ENCODE measurements at regions not wholly inside any gene's neighbourhood (a gene's known extent, or its start where the extent isn't known, plus 50 kb on each side); places are given as distances from the start of the nearest gene placed in this dataset.
"Not testable (repeated sequence)": the region's sequence is repeated elsewhere in the genome, so short reads cannot be mapped to it uniquely, and the experiment has no call there.

DNA sequence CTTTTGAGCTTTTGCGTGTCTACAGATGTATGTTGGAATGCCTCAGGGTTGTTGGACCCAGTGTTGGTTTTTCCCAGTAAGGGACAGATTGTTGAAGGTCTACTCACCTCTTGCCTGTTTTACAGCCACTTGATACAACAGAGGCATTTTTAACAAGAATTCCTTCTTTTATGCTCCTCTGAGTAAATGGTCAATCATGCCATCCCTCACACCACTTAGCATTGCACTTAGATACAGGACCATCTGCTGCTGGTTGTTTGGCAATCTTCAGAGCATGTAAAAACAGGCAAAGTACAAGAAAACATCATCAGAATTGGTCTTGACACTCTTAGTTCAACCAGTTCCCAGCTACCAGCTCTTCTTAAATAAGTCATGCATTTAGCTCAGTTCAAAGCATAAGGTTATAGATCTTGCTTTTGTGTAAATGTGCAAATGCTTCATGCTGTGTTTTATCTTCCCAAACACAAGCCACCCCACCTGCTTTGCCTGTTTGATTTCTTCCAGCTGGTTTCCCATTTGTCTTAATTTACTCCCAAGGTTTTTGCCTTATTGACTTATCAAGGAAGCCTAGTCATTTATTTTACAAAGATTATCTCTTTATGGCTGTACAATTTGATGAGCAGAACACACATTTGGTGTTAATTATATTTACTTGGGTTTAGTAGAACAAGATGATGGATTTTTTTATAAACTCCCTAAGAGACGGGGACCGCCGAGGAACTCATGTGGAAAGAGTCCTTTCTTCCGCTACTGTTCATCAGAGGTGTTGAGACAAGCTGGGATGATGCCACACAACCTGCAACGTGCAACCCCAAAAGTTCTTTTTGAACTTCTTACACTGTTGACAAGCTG is 136.6 kb downstream of the AHR start:
- no peak for ATAC-seq
- intact Hi-C loops (cut with micrococcal nuclease) = no loop called here
- DNase-seq = no peak

DNA sequence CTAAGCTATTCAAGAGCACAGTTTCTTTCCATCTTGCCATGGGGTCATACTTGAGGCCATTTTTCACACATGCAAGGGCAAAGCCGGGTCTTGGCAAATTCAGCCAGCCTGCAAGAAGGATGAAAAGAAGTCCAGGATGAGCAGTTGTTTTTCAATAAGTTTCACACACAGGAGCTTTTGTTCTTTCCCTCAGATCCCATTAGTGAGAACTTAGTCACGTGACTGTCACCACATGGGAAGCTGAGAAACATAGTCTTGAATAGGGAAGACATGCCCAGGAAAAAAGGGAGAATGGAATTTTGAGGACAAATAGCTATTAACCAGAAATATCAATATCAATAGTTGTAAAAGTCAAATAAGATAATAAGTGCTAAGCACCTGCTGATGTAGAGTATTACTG is 137.7 kb downstream of the AHR start:
- intact Hi-C loops (cut with micrococcal nuclease) = no loop called here
- no peak for DNase-seq
- ATAC-seq = no peak

DNA sequence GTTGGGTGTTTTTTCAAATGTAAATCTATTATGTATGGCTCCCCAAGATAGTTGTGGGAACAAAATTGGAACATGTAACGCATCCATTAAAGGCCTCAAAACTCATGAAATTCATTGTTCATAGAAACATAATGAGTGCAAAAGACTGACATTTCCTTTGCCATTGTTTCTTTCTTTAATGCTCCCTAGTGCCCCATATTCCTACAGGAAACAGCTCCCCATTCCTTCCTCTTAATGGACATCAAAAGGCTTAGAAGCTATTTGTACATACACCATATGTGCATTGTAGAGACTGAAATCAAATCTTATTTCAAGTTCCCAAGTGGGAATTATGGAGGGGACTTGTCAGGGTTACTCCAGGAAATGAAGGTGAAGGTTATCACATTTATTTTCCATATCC is 139.1 kb downstream of the AHR start:
- intact Hi-C loops (cut with micrococcal nuclease) = no loop called here
- DNase-seq (no peak), ATAC-seq (no peak)

DNA sequence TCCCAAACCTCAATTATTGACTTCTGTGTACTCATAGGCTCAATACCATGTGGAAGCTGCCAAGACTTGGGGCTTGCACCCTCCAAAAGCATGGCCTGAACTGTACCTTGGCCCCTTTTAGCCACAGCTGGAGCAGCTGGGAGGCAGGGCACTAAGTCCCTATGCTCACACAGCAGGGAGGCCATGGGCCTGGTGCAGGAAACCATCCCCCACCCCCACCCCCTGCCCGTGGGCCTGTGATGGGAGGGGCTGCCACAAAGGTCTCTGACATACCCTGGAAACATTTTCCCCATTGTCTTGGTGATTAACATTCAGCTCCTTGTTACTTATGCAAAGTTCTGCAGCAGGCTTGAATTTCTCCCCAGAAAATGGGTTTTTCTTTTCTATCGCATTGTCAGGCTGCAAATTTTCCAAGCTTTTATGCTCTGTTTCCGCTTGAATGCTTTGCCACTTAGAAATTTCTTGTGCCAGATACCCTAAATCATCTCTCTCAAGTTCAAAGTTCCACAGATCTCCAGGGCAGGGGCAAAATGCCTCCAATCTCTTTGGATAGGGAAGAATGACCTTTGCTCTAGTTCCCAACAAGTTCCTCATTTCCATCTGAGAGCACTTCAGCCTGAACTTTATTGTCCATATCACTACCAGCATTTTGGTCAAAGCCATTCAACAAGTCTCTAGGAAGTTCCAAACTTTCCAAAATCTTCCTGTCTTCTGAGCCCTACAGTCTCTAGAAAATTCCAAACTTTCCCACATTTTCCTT is 141.8 kb downstream of the AHR start:
- ATAC-seq; intact Hi-C loops (cut with micrococcal nuclease); DNase-seq: not testable (repeated sequence)

DNA sequence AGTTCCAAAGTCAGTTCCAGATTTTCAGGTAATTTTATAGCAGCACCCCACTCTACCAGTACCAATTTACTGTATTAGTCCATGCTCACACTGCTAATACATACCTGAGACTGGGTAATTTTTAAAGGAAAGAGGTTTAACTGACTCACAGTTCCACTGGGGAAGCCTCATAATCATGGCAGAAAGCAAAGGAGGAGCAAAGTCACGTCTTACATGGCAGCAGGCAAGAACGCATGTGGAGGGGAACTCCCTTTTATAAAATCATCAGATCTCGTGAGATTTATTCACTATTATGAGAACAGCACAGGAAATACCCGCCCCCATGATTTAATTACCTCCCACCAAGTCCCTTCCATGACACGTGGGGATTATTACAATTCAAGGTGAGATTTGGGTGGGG is 142.4 kb downstream of the AHR start:
- no peak for ATAC-seq
- no peak for DNase-seq
- intact Hi-C loops (cut with micrococcal nuclease) = no loop called here

DNA sequence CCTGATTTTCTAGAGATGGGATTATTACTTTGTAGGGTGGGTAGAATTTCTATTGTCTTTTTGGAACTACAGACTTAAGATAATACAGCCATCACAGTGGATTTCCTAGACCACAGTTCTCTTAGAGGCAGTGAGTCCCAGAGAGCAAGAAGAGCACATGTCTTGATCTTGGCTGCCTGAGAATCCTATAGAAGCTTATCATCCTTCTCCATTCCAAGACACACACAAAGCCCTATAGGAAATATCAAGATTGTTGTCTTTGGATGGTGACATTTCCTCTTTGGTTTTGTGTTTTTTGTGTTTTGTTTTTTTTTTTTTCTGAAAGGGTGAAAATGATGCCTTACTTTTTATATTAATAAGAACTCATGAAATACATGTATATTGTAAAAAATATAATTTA is 143.1 kb downstream of the AHR start:
- intact Hi-C loops (cut with micrococcal nuclease) = no loop called here
- DNase-seq (no peak), ATAC-seq (no peak)

DNA sequence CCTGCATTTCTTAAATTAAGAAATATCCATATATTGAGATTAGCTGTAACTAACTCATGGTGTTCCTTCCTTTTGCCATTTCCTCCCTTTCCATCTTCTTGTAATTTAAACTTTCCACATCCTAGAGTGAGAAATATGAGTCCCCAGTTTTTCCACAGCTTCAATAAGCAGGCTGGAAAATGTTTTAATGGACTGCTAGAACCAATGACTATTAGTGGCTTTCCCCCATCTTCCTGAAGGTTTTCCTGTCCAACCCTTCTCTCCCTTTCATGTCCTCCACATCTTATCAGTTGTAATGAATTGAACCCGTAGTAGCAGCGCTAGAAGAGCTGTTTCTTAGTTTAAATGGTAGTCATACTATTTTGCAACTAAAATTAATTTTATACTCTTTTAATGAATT is 145.7 kb downstream of the AHR start:
- intact Hi-C loops (cut with micrococcal nuclease) = no loop called here
- DNase-seq = no peak
- no peak for ATAC-seq

DNA sequence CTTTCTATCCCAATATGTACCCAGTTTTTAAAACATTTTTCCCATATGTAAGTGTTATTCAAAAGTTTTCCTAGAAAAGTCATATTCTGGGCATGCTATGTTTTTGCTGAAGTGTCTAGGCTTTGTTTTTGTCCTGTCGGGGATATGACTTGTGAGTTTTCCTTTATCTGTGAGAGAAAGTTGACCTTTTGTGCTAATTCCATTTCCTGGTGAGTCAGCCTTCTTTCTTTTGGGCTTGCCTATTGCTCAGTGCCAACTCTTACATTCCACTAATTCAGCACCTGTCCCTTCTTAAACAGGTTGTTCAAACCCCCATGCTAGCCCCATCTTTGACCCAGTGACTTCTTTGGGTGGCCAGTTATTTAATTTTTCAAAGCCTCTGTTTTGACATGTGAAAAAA is 146.2 kb downstream of the AHR start:
- ATAC-seq (no peak), DNase-seq (no peak)
- intact Hi-C loops (cut with micrococcal nuclease) = no loop called here

DNA sequence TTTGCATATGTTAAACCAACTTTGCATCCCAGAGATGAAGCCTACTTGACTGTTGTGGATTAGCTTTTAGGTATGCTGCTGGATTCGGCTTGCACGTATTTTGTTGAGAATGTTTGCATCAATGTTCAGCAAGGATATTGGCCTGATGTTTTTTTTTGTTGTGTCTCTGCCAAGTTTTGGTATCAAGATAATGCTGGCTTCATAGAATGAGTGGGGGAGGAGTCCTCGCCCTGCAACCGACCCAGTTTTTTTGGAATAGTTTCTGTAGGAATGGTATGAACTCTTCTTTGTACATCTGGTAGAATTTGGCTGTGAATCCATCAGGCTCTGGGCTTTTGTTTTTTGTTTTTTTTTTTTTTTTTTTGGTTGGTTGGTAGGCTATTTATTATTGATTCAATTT is 147.9 kb downstream of the AHR start:
- no peak for DNase-seq
- intact Hi-C loops (cut with micrococcal nuclease) = no loop called here
- ATAC-seq = no peak

DNA sequence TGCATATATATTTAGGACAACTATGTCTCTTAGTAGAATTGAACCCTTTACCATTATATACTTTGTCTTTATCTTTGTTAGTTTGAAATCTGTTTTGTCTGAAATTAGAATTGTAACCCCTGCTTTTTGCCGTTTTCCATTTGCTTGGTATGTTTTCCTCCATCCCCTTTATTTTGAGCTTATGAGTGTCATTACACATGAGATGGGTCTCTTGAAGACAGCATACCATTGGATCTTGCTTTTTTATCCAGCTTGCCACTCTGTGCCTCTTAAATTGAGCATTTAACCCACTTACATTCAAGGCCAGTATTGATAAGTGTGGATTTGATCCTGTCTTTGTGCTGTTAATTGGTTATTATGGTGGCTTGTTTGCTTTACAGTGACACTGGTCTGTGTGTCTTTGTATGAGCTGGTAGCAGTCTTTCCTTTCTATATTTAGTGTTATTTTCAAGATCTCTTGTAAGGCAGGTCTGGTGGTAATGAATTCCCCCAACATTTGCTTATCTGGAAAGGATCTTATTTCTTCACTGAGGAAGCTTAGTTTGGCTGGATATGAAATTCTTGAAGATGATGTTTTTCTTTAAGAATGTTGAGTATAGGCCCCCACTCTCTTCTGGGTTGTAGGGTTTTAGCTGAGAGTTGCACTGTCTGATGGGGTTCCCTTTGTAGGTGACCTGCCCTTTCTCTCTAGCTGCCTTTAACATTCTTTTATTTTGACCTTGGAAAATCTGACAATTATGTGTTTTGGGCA is 149.5 kb downstream of the AHR start:
- ATAC-seq = no peak
- intact Hi-C loops (cut with micrococcal nuclease) = no loop called here

DNA sequence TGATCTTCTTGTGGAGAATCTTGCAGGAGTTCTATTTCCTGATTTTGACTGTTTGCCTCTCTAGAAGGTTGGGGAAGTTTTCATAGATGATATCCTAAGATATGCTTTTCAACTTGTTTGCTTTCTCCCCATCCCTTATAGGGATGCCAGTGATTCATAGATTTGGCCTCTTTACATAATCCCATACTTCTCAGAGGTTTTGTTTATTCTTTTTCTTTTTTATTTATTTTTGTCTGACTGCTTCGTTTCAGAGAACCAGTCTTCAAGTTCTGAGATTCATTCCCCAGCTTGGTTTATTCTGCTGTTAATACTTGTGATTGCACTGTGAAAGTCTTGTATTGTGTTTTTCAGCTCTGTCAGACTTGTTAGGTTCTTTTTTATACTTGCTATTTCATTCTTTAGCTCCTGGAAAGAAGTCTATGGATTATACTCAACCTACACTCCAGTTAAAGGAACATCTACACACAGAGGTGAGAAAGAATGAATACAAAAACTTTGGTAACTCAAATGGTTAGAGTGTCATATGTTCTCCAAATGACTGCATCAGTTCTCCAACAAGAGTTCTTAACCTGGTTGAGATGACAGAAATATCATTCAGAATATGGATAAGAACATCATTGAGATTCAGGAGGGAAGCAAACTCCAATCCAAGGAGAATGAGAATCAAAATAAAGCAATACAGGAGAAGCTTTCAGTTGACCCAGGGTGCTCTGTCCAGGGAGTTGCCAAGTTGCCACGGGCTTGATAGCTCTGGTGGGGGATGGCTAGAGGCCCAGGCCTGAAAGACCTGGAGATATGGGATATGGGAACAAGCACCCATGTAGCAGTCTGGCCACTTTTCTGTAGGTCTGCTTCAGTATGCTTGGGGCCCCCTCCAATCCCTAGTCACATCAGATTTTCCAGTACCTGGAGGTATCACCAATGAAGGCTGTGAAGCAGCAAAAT is 150.3 kb downstream of the AHR start:
- ATAC-seq (no peak), DNase-seq (no peak)
- intact Hi-C loops (cut with micrococcal nuclease) = no loop called here

More for the DNA sequence above, 149.5 kb downstream of the AHR start:
- DNase-seq = no peak

DNA sequence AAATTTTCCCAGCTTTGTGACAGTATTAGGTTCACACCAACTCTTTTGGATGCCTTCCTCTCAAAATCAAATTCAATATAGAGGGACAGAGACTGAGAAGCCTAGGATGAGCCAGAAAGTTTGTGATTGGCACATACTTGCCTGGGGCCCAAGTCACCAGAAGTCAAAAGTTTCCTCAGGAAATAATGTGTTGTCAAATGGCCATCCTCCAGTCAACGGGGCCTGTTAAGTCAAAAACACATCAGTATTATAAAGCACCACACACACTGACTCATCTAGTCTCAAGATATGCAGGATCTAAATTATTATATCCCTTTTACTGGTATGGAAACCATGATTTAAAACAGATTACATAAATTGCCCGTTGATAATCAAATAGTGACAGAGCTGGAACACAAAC is 158.1 kb downstream of the AHR start:
- intact Hi-C loops (cut with micrococcal nuclease) = no loop called here
- no peak for ATAC-seq

DNA sequence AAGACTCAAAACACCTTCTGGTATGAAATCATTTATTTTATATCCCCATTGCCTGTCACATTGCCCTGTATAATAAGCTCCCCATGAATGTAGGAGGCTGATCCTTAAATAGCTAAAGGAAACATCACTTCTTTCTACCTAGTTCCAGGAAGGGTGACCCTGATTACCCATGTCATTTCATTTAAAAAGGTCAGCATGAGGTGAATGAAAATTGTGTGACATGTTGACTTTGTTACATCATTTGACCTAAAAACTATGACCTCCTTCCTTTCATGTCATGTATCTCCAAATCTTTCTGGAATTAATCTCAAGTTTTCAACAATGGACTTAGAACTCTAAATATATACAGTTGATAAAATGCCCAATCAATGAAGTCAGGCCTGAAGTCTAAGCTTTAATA is 161.5 kb downstream of the AHR start:
- DNase-seq (no peak), ATAC-seq (no peak)
- intact Hi-C loops (cut with micrococcal nuclease) = no loop called here

More for the DNA sequence above, 158.1 kb downstream of the AHR start:
- DNase-seq = no peak

DNA sequence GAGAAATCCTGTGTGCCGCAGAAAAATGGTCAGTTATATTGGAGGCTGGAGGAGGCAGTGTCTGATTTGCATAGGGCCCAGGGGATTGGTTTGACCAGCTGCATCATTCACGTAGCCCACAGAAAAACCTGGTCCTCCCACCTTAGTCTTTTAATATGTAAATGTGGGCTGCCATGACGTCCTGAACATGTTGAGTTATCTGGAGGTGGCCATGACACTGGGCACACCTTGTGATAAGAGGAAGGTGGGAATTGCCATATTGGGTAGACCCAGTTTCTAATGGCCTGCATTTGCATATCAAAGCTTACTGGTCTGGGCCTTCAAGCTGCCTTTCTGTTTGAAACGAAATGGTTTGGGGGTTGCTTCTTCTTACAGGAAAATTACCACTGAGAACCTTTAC is 162.2 kb downstream of the AHR start:
- no peak for DNase-seq
- ATAC-seq = no peak
- intact Hi-C loops (cut with micrococcal nuclease) = no loop called here

DNA sequence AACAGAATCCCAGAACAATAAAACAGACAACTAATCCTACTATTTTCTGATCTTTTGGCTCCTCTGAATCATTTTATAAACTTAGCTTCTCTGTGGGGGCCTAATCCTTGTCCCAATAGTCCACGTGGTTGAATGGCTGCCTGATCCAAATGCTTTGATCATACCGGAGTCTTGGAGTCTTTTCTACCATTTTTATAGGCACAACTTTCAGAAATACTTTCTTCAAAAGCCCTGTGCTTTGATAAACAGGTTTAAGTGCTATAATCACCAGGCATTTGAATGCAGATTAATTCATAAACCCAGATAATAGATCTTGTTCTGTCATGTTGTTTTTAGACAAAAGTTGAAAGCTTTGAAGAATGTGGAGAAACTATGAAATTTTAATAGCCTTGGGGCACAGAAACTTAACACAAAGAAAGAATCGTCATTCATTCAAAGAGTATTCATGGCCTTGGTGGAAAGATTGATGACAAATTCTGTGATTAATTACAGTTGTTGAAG is 163.7 kb downstream of the AHR start:
- intact Hi-C loops (cut with micrococcal nuclease) = no loop called here
- ATAC-seq = no peak
- DNase-seq = no peak

DNA sequence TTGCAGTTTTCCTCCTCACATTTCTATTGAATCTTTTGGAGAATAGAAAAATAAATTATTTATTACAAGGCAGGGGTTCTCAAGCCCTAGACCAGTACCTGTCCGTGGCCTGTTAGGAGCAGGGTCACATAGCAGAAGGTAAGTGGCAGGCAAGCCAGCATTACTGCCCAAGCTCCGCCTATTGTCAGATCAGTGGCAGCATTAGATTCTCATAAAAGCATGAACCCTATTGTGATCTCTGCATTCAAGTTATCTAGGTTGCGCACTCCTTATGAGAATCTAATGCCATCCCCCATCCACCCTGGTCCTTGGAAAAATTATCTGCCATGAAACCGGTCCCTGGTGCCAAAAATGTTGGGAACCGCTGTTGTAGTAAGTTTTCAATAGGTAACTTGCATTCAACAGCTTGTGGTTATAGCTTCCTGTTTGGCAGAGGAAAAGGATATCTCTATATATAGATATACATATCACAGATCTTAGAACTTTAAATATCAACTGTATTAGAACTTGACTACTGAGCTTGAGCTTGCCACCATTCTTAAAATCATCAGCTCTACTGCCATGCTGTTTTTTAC is 165.1 kb downstream of the AHR start:
- intact Hi-C loops (cut with micrococcal nuclease) = no loop called here
- ATAC-seq (no peak), DNase-seq (no peak)

DNA sequence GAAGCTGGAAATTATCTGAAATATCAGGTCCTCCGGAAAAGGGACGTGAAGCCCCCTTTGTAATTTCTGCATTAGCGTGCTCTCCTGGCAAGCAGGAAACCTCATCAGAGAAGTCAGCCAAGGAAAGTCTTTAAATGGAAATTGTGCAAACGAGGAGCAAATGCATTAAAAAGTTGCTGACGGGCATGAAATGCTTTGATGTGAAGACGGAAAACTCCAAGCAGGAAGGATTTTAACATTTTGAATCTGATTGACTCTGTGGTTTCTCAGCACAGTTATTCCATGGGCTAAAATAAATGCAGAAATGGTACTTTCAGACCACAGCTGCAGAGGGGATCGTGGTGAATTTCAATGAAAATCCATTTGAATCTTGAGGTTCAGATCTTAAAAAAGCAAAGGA is 167.8 kb downstream of the AHR start:
- DNase-seq = no peak
- ATAC-seq = no peak
- intact Hi-C loops (cut with micrococcal nuclease) = no loop called here

DNA sequence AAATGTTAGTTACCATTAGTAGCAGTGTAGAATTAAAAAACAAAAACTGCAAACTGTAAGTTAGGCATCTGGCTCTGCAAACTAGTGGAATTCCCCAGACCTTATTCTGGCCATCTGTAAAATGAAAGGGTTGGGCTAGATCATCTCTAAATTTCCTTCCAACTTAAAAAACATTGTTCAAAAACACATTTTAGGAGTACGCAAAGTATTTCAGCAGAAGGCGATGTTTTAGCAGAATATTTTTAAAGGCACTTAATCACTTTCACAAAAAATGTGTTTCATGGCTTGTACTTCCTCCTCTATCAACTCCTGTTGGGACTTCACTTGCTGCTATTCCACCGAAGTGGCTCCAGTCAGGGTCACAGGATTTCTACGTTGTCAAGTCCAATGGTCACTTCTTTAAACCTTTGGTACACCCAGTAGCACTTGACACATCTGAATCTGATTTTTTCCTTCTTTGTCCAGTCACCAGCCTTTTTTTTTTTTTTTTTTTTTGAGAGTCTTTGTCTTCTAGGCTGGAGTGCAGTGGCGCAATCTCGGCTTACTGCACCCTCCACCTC is 169.0 kb downstream of the AHR start:
- no peak for DNase-seq
- no peak for ATAC-seq
- intact Hi-C loops (cut with micrococcal nuclease) = no loop called here
